NT2/D1 (cell line): ENCODE measurements at regions not wholly inside any gene's neighbourhood (a gene's known extent, or its start where the extent isn't known, plus 50 kb on each side); places are given as distances from the start of the nearest gene placed in this dataset.

Experiments used
- DNase-seq: peaks from one replicate; pipeline ENCODE4 v3.0.0-alpha.2; 2011; ENCODE audit warnings: low read depth, low spot score
- H3K27me3 ChIP-seq: 2 replicates; pipeline ENCODE4 v1.6.0; 2011; ENCODE audit warnings: mild to moderate bottlenecking; ENCODE audit not compliant: insufficient read length, insufficient read depth
- H3K36me3 ChIP-seq: 2 replicates; pipeline ENCODE4 v1.6.1; 2011; ENCODE audit warnings: mild to moderate bottlenecking, low read length, mixed read lengths; ENCODE audit not compliant: insufficient read depth, insufficient read length
- H3K4me1 ChIP-seq: 2 replicates; pipeline ENCODE4 v1.5.1; 2011; ENCODE audit not compliant: insufficient read depth, insufficient read length
- H3K4me3 ChIP-seq: 2 replicates; pipeline ENCODE4 v1.5.1; 2011; ENCODE audit warnings: low read depth; ENCODE audit not compliant: insufficient read length
- H3K9ac ChIP-seq: 2 replicates; pipeline ENCODE4 v1.6.0; 2011; ENCODE audit warnings: low read depth; ENCODE audit not compliant: insufficient read length
- H3K9me3 ChIP-seq: 2 replicates; pipeline ENCODE4 v1.5.1; 2011; ENCODE audit warnings: mild to moderate bottlenecking, low read length; ENCODE audit not compliant: insufficient read depth
- SUZ12 ChIP-seq: IDR thresholded peaks from 2 replicates; pipeline ENCODE4 v1.6.1; 2011; ENCODE audit not compliant: insufficient read length, insufficient read depth; ENCODE audit errors: extremely low read depth
- YY1 ChIP-seq: IDR thresholded peaks from 2 replicates; pipeline ENCODE4 v1.6.1; 2011; ENCODE audit not compliant: insufficient read length, insufficient read depth
- ZNF274 ChIP-seq: IDR thresholded peaks from 2 replicates; pipeline ENCODE4 v1.6.1; 2011; ENCODE audit warnings: mild to moderate bottlenecking, low read depth, low read length

DNA sequence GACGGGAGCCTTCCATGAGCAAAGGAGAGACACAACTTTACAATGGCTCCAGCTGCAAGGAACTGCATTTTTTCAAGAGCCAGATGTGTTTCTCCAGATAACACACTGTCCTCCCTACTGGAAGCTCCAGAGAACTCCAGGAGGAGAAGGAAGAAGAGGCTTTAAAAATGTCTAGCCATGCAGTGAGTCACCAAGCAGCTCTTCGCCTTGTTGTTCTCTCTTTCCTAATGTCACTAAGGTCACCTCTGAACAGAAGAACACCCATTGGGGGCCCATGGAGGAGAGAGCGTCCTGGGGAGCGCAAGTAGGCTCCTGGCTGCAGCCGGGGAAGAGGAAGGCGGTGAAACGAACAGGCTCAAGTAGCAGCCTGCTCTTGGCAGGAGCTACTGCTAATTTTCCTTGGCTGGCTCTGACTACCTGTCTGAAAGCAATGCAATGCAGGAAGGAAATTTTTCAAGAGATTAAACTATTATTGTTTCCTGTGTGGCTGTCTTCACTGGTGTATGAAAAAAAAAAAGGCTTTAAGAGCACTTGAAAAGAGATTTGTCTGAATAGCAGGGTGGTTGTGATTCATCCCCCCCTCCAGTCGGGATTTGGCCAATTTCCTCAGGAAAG lies 321.9 kb downstream of the SETD4 start:
- H3K27me3 ChIP-seq: no peaks in the 10 kb centered on the region
- no peak overlapping the region for H3K4me3 ChIP-seq
- H3K36me3 ChIP-seq: no peaks in the 10 kb centered on the region
- peaks cover 19% of the 10 kb centered on the region for H3K9me3 ChIP-seq
- TF ChIP-seq ZNF274 (no peak), SUZ12 (no peak), YY1 (no peak)
- no peaks in the 10 kb centered on the region for H3K4me1 ChIP-seq
- DNase-seq: no peak
- no peak overlapping the region for H3K9ac ChIP-seq

DNA sequence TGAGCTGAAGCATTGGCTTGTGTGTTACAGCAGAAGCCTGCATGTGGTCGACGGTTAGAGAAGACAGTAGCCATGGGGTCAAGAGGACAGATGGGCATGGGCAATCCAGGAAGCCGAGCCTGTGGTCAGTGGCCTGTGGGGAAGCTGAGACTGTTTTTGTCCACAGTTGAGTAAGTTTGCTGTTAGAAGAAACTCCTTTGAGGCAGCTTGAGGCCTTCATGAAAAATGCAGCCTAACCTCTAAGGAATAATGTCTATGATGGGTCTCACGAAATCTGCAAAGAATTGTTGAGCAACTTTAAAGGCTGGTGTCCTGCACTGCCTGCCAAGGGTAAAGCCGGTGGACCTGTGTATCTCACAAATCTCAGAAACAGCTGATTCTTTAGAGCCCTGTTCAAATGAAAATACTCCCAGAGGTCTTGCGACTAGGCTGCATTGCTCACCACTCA lies 322.4 kb downstream of the SETD4 start:
- no peaks in the 10 kb centered on the region for H3K36me3 ChIP-seq
- TF ChIP-seq ZNF274 (no peak), SUZ12 (no peak), YY1 (no peak)
- DNase-seq: no peak
- no peaks in the 10 kb centered on the region for H3K4me1 ChIP-seq
- no peak overlapping the region for H3K4me3 ChIP-seq
- H3K9ac ChIP-seq: no peak overlapping the region
- peaks cover 19% of the 10 kb centered on the region for H3K9me3 ChIP-seq
- H3K27me3 ChIP-seq: no peaks in the 10 kb centered on the region

DNA sequence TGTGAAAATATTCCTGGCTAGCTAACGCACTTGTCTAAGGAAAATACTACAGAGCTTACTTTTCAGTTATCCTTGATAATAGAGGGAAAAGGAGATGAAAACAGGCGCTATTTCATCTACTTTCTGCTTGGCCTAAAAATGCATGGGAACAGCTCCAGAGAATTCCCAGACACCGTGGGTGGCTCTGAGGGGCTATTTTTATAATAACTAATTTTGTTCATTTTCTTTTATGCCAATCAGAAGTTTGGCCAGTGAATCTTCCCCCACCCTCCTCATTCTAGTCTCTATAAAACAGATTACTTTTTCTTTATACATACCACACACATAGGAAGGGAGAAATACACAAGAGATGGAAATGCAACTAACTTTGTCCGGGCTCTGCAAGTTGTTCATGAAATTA lies 322.9 kb downstream of the SETD4 start:
- Histone ChIP-seq H3K9ac (no peak overlapping the region), H3K9me3 (peaks cover 19% of the 10 kb centered on the region), H3K4me3 (no peak overlapping the region), H3K36me3 (no peaks in the 10 kb centered on the region), H3K4me1 (no peaks in the 10 kb centered on the region), H3K27me3 (no peaks in the 10 kb centered on the region)
- DNase-seq: no peak
- no peak for TF ChIP-seq SUZ12
- no peak for TF ChIP-seq YY1
- TF ChIP-seq ZNF274: no peak

DNA sequence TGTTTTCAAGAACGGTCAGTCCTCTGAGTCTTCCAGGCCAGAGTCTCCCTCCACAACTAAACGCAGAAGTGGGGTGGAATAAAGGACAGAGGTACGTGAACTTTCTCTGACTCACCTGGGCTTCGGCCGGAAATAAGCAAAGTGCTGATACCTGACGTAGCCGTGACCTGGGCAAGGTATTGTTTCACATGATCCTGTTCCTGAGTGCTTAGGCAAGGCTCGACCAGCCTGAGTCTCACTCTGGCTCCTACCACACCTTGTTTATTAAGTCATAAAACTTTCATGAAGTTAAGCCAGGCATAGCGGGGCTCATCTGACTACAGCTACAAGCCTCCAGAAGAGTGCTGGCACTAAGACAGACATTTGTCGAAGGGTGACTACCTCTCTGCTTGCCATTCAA lies 327.5 kb downstream of the SETD4 start:
- Histone ChIP-seq H3K4me1 (no peaks in the 10 kb centered on the region), H3K9me3 (0 out of 2 replicates have a peak, but pooled peaks cover 7% of the 10 kb centered on the region), H3K4me3 (no peak overlapping the region), H3K27me3 (no peaks in the 10 kb centered on the region), H3K36me3 (no peaks in the 10 kb centered on the region), H3K9ac (no peak overlapping the region)
- TF ChIP-seq YY1 (no peak), ZNF274 (no peak), SUZ12 (no peak)
- no peak for DNase-seq

DNA sequence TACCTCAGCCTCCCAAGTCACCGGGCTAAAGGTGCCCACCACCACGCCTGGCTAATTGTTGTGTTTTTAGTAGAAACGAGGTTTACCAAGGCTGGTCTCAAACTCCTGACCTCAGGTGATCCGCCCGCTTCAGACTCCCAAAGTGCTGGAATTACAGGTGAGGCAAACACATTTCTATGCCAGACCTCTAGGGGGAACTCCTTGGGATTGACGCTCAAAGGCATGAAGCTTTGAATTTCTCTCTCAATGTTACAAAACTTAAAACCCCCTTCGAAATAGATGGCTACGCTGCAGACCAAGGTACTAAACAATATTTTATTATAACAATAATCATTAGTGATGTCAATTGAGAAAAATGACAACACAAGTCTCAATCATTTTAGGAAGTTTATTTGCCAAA lies 330.0 kb downstream of the SETD4 start:
- no peak for TF ChIP-seq ZNF274
- TF ChIP-seq SUZ12: no peak
- TF ChIP-seq YY1: no peak
- Histone ChIP-seq H3K4me3 (no peak overlapping the region), H3K36me3 (no peaks in the 10 kb centered on the region), H3K9ac (no peak overlapping the region), H3K9me3 (no peaks in the 10 kb centered on the region), H3K4me1 (no peaks in the 10 kb centered on the region), H3K27me3 (no peaks in the 10 kb centered on the region)
- no peak for DNase-seq

DNA sequence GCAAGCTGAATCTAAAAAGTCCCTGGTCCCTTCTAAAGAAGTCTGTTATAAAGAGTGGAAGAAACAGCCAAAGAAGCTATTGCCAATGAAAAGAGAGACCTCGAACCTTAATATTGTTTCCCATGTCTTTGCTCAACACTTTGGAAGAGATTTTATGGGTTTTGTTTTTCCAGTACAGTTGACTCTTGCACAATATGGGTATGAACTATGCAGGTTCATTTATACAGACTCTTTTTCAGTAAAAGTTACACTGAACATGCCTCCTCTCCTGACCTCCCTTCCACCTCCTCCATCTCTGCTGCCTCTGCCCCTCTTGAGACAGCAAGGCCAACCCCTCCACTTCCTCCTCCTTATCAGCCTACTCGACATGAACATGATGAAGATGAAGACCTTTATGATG lies 332.5 kb downstream of the SETD4 start:
- no peak for DNase-seq
- H3K27me3 ChIP-seq: no peaks in the 10 kb centered on the region
- H3K9ac ChIP-seq: no peak overlapping the region

DNA sequence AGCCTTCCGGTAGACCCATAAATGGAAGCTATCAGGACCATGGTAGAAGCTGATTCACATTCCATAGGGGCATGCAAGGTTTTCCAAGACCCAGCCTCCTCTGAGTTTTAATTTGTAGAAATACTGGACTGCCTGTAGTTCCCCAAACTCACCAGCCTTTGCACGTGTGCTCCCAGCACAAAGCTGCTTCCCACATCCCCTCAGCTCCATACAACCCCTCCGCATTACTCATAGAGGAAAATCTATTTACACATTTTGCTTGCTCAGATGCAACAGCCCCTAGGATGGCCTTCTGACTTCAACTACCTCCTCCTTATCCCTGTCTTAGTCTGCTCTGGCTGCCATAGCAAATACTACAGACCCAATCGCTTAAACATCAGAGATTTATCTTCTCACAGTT lies 336.2 kb downstream of the SETD4 start:
- H3K27me3 ChIP-seq: no peaks in the 10 kb centered on the region
- H3K9ac ChIP-seq: no peak overlapping the region
- no peaks in the 10 kb centered on the region for H3K4me1 ChIP-seq
- no peaks in the 10 kb centered on the region; the same call in 1 of the 2 replicates for H3K9me3 ChIP-seq
- no peaks in the 10 kb centered on the region for H3K36me3 ChIP-seq
- H3K4me3 ChIP-seq: no peak overlapping the region
- TF ChIP-seq YY1 (no peak), ZNF274 (no peak), SUZ12 (no peak)
- no peak for DNase-seq

More for the DNA sequence above, 332.5 kb downstream of the SETD4 start:
- Histone ChIP-seq H3K4me3 (no peak overlapping the region), H3K9me3 (no peaks in the 10 kb centered on the region; the same call in 1 of the 2 replicates), H3K4me1 (no peaks in the 10 kb centered on the region), H3K36me3 (no peaks in the 10 kb centered on the region)
- TF ChIP-seq YY1 (no peak), SUZ12 (no peak), ZNF274 (no peak)

DNA sequence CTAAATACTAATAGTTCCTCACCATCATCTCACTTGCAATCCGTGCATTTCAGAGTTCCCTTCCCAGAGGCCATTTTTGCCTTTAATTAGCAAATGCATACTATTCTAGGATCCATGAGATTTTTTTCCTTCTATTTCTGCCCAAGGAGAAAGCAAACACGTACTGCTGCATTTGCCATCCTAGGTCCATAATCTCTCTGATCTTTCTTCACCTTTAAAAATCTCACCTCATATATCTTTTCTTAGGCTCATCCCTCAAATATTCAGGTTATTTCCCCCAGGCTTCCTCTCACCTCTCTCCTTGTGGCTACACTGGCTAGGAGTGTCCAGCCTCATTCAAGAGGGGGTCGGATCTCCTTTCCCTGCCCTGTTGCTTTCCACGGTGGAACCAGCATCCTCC lies 338.6 kb downstream of the SETD4 start:
- H3K27me3 ChIP-seq: no peaks in the 10 kb centered on the region
- no peaks in the 10 kb centered on the region for H3K36me3 ChIP-seq
- H3K4me3 ChIP-seq: no peak overlapping the region
- TF ChIP-seq SUZ12 (no peak), ZNF274 (no peak), YY1 (no peak)
- no peak for DNase-seq
- no peaks in the 10 kb centered on the region for H3K4me1 ChIP-seq
- no peak overlapping the region for H3K9ac ChIP-seq
- H3K9me3 ChIP-seq: no peaks in the 10 kb centered on the region; the same call in 1 of the 2 replicates
